Ishikawa (cell line): ENCODE measurements at regions not wholly inside any gene's neighbourhood (a gene's known extent, or its start where the extent isn't known, plus 50 kb on each side); places are given as distances from the start of the nearest gene placed in this dataset.

Source experiments
- CEBPB ChIP-seq: IDR thresholded peaks from 2 replicates; pipeline ENCODE4 v1.6.1; 2012
- EGR1 ChIP-seq: IDR thresholded peaks from 2 replicates; pipeline ENCODE4 v1.6.1; 2012
- EP300 ChIP-seq: IDR thresholded peaks from 2 replicates; pipeline ENCODE4 v1.6.1; 2012; ENCODE audit warnings: borderline replicate concordance
- TAF1 ChIP-seq: IDR thresholded peaks from 2 replicates; pipeline ENCODE4 v1.6.1; 2012; ENCODE audit warnings: low read depth, mild to moderate bottlenecking
- TCF12 ChIP-seq: IDR thresholded peaks from 2 replicates; pipeline ENCODE4 v1.6.1; 2012; ENCODE audit warnings: low read depth
- TEAD4 ChIP-seq: IDR thresholded peaks from 2 replicates; pipeline ENCODE4 v1.6.1; 2012
- YY1 ChIP-seq: IDR thresholded peaks from 2 replicates; pipeline ENCODE4 v1.6.1; 2012; ENCODE audit warnings: low read depth
- TF ChIP-seq, protein P1 (sequence below): IDR thresholded peaks from 2 replicates; pipeline ENCODE4 v1.6.1; 2012

DNA sequence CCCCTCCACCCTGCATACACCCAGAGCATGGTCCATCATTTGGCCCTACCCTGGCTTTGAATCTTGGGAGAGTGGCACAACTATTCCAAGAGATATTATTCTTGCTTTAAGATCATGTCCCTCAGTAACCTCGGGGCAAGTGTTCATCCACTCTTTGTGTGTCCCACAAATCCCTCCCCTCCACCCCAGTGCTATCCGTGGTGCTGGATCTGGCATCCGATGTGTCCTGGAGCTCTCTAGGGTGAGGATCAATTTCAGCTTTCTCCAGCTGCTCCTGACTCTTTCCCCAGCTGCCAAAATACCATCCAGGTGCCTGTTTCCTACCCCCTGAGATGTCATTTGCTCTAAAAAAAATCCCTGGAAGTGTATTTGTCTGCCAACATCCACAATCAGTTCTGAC lies 64.8 kb upstream of the CMKLR1 start:
- TF ChIP-seq CEBPB, result no peak
- TF ChIP-seq, protein P1, sequence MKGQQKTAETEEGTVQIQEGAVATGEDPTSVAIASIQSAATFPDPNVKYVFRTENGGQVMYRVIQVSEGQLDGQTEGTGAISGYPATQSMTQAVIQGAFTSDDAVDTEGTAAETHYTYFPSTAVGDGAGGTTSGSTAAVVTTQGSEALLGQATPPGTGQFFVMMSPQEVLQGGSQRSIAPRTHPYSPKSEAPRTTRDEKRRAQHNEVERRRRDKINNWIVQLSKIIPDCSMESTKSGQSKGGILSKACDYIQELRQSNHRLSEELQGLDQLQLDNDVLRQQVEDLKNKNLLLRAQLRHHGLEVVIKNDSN, result no peak
- no peak for TF ChIP-seq EP300
- TF ChIP-seq EGR1, result no peak
- no peak for TF ChIP-seq YY1
- no peak for TF ChIP-seq TAF1
- TF ChIP-seq TCF12, result no peak
- no peak for TF ChIP-seq TEAD4
